HEK293T (cell line): ENCODE measurements at regions not wholly inside any gene's neighbourhood (a gene's known extent, or its start where the extent isn't known, plus 50 kb on each side); places are given as distances from the start of the nearest gene placed in this dataset.

Experiments used
- BHLHE40 ChIP-seq: fragments of 450-650 bp; IDR thresholded peaks from 2 replicates; pipeline ENCODE4 v1.6.1; 2016; ENCODE audit warnings: mild to moderate bottlenecking, moderate library complexity, borderline replicate concordance
- CTBP1 ChIP-seq: fragments of 450-650 bp; IDR thresholded peaks from 2 replicates; pipeline ENCODE4 v1.6.1; 2016; ENCODE audit warnings: borderline replicate concordance
- FOXK2 ChIP-seq: fragments of 450-650 bp; IDR thresholded peaks from 2 replicates; pipeline ENCODE4 v1.6.1; 2016; ENCODE audit warnings: mild to moderate bottlenecking
- FOXM1 ChIP-seq: fragments of 450-650 bp; IDR thresholded peaks from 2 replicates; pipeline ENCODE4 v1.6.1; 2017; ENCODE audit warnings: mild to moderate bottlenecking, borderline replicate concordance
- HDGF ChIP-seq: fragments of 450-650 bp; IDR thresholded peaks from 2 replicates; pipeline ENCODE4 v1.6.1; 2017; ENCODE audit warnings: antibody characterized with exemption, borderline replicate concordance
- L3MBTL2 ChIP-seq: fragments of 450-650 bp; conservative IDR thresholded peaks from 2 replicates; pipeline ENCODE4 v1.6.1; 2016; ENCODE audit warnings: mild to moderate bottlenecking
- NFRKB ChIP-seq: fragments of 450-650 bp; IDR thresholded peaks from 2 replicates; pipeline ENCODE4 v1.6.1; 2016; ENCODE audit warnings: mild to moderate bottlenecking, moderate library complexity
- SP1 ChIP-seq: fragments of 450-650 bp; IDR thresholded peaks from 2 replicates; pipeline ENCODE4 v1.6.1; 2017
- SUZ12 ChIP-seq: fragments of 450-650 bp; IDR thresholded peaks from 2 replicates; pipeline ENCODE4 v1.6.1; 2016; ENCODE audit warnings: mild to moderate bottlenecking
- TARDBP ChIP-seq: fragments of 450-650 bp; IDR thresholded peaks from 2 replicates; pipeline ENCODE4 v1.6.1; 2016
- TF ChIP-seq, protein P1 (sequence below): fragments of 450-650 bp; IDR thresholded peaks from 2 replicates; pipeline ENCODE4 v1.6.1; 2016

DNA sequence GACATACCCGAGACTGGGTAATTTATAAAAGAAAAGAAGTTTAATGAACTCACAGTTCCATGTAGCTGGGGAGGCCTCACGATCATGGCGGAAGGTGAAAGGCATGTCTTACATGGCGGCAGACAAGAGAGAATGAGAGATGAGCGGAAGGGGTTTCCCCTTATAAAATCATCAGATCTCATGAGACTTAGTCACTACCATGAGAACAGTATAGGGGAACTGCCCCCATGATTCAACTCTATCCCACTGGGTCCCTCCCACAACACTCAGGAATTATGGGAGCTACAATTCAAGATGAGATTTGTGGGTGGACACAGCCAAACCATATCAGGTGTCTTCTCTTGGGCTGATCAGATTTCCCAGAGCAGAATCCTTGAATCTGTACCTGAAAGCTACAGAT is 617.3 kb upstream of the ID2 start:
- TF ChIP-seq, protein P1, sequence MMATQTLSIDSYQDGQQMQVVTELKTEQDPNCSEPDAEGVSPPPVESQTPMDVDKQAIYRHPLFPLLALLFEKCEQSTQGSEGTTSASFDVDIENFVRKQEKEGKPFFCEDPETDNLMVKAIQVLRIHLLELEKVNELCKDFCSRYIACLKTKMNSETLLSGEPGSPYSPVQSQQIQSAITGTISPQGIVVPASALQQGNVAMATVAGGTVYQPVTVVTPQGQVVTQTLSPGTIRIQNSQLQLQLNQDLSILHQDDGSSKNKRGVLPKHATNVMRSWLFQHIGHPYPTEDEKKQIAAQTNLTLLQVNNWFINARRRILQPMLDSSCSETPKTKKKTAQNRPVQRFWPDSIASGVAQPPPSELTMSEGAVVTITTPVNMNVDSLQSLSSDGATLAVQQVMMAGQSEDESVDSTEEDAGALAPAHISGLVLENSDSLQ: no peak
- no peak for TF ChIP-seq CTBP1
- TF ChIP-seq BHLHE40: no peak
- TF ChIP-seq SUZ12: no peak
- no peak for TF ChIP-seq L3MBTL2
- TF ChIP-seq HDGF: no peak
- TF ChIP-seq TARDBP: no peak
- TF ChIP-seq FOXM1: no peak
- no peak for TF ChIP-seq FOXK2
- no peak for TF ChIP-seq NFRKB
- TF ChIP-seq SP1: no peak
